A673 (cell line): ENCODE measurements at regions not wholly inside any gene's neighbourhood (a gene's known extent, or its start where the extent isn't known, plus 50 kb on each side); places are given as distances from the start of the nearest gene placed in this dataset.
"Not testable (repeated sequence)": the region's sequence is repeated elsewhere in the genome, so short reads cannot be mapped to it uniquely, and the experiment has no call there.

Source experiments
- BruUV-seq: library from RNA; stranded (reverse); fragments of 400-500 nt; replicated peaks from 2 replicates; lab custom pipeline; 2021; lab: Mats Ljungman, UMichigan
- CTCF ChIA-PET: fragments of 300-600 bp; sonication (Branson Sonifier 250); formaldehyde crosslinking; loops from one replicate; lab custom pipeline; 2022; ENCODE audit warnings: antibody characterized with exemption; lab: Charles Lee
- POLR2A ChIA-PET: fragments of 300-600 bp; sonication (Branson Sonifier 250); formaldehyde crosslinking; loops from one replicate; lab custom pipeline; 2022; ENCODE audit warnings: antibody characterized with exemption; ENCODE audit not compliant: low non-redundant PET; lab: Charles Lee
- DNase-seq: peaks from one replicate; pipeline ENCODE4 v3.0.0-alpha.2; 2015; ENCODE audit warnings: low spot score
- H3K27ac ChIP-seq: fragments of 200-600 bp; sonication (generic); 2 replicates; pipeline ENCODE4 v1.5.1; 2016; ENCODE audit warnings: mixed run types, low read depth, mild to moderate bottlenecking, mixed read lengths, antibody characterized with exemption, low read length; ENCODE audit not compliant: poor library complexity, severe bottlenecking
- H3K27me3 ChIP-seq: fragments of 200-600 bp; sonication (generic); replicated peaks from 2 replicates; pipeline ENCODE4 v1.6.1; 2017; ENCODE audit warnings: mixed run types, low read depth, mild to moderate bottlenecking, mixed read lengths, antibody characterized with exemption, low read length; ENCODE audit not compliant: insufficient read depth, poor library complexity
- H3K36me3 ChIP-seq: fragments of 200-600 bp; sonication (generic); 2 replicates; pipeline ENCODE4 v1.6.1; 2016; ENCODE audit warnings: mixed run types, mild to moderate bottlenecking, mixed read lengths, antibody characterized with exemption, low read length; ENCODE audit not compliant: insufficient read depth, poor library complexity, severe bottlenecking
- H3K4me1 ChIP-seq: fragments of 200-600 bp; sonication (generic); 2 replicates; pipeline ENCODE4 v1.6.1; 2017; ENCODE audit warnings: mixed run types, mild to moderate bottlenecking, mixed read lengths, antibody characterized with exemption, low read length; ENCODE audit not compliant: insufficient read depth, poor library complexity, severe bottlenecking
- H3K4me3 ChIP-seq: fragments of 200-600 bp; sonication (generic); 2 replicates; pipeline ENCODE4 v1.5.1; 2016; ENCODE audit warnings: low read depth, mixed run types, mild to moderate bottlenecking, mixed read lengths, low read length; ENCODE audit not compliant: poor library complexity, severe bottlenecking
- H3K9me3 ChIP-seq: fragments of 200-600 bp; sonication (generic); 2 replicates; pipeline ENCODE4 v1.6.1; 2016; ENCODE audit warnings: mixed run types, low read depth, mild to moderate bottlenecking, mixed read lengths, antibody characterized with exemption, low read length; ENCODE audit not compliant: poor library complexity, severe bottlenecking
- CTCF ChIP-seq: fragments of 300-800, 200-600 bp; sonication (generic); conservative IDR thresholded peaks from 2 replicates; pipeline ENCODE4 v1.5.1; 2017; ENCODE audit warnings: low read depth, mild to moderate bottlenecking, antibody characterized with exemption, low read length, moderate library complexity, mixed read lengths
- EZH2 ChIP-seq: fragments of 200-600 bp; sonication (generic); IDR thresholded peaks from 2 replicates; pipeline ENCODE4 v1.6.1; 2017; ENCODE audit warnings: borderline replicate concordance, low read depth, mild to moderate bottlenecking, mixed read lengths, antibody characterized with exemption, low read length; ENCODE audit not compliant: poor library complexity, severe bottlenecking
- intact Hi-C: fragments of 100-400 bp; cut with micrococcal nuclease; formaldehyde crosslinking; loops from one replicate; pipeline ENCODE4 v1.10.0; 2022; ENCODE audit not compliant: unreplicated experiment

- CTCF ChIA-PET, POLR2A ChIA-PET, H3K27me3 ChIP-seq, H3K36me3 ChIP-seq, DNase-seq, H3K4me1 ChIP-seq, intact Hi-C loops, H3K9me3 ChIP-seq, BruUV-seq, H3K27ac ChIP-seq, H3K4me3 ChIP-seq: not testable (repeated sequence)
Observed at GRCh38 chr17:64790193-64790592, 128.1 kb upstream of the SMURF2 start.

DNA sequence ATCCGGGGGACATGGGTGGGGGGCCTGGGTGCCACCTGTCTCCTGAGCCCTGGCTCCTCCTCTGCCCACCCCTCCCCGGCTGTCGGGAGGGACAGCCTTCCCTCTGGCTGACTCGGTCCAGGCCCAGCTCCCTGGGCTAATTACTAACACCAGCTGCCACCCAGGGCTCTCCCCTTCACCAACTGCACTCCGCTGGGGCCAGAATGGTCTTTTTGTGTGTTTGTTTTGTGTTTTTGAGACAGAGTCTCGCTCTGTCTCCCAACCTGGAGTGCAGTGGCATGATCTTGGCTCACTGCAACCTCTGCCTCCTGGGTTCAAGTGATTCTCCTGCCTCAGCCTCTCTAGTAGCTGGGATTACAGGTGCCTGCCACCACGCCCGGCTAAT, 126.9 kb upstream of the SMURF2 start:
- BruUV-seq, CTCF ChIA-PET: not testable (repeated sequence)

DNA sequence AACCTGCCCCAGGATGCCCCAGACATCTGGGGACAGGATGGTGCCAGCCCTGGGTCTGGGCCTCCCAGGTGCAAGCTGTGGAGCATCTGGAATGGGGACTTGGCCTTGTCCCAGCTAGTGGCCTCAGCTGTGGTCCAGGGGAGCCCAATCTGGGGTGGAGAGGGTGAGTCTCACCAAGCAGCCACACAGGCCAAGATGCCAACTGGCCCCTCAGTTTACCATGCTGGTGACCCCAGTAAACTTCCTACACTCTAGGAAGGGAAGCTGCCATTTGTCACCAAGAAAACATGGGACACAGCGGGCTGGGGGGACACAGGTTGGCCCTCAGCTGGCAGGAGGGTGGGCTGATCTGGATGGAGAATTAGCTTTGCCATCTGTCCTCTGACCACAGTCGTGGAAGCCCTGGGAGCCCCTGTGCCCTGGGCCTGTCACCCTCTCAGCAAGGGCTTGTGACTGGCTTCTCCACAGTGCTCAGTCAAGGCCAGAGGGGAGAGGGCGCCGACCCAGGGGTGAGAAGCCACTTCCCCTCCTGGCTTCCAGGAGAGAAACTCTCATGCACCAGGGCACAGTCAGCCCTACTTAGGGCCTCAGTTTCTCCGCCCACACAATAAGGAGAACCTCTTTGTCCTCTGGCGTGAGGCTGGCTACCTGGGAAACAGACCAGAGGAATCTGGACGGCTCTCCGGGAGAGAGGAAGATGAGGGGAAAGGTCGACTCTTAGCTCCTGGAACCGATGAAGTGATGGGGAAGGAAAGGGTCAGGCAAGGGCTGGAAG, 126.4 kb upstream of the SMURF2 start:
- POLR2A ChIA-PET: interaction anchor here (0.6 kb wide), 1 partner anchor 153 kb away, joined by 3 read pairs; no protein-coding TSS in a partner anchor
- BruUV-seq: no TSS peak
- CTCF ChIA-PET: no interaction called here

More for the DNA sequence above, 126.9 kb upstream of the SMURF2 start:
- H3K36me3 ChIP-seq, H3K27ac ChIP-seq, H3K27me3 ChIP-seq, intact Hi-C loops, H3K9me3 ChIP-seq, DNase-seq, H3K4me3 ChIP-seq, H3K4me1 ChIP-seq: not testable (repeated sequence)
- POLR2A ChIA-PET: interaction anchor here (0.6 kb wide), 1 partner anchor 152 kb away, joined by 3 read pairs; no protein-coding TSS in a partner anchor

GRCh38 chr17:64787921-64788271, 125.8 kb upstream of the SMURF2 start:
- TF ChIP-seq EZH2 (no peak), CTCF (no peak)
- ChIA-PET POLR2A (no interaction called here), CTCF (no interaction called here)
- H3K4me3 ChIP-seq: no peak overlapping the region
- H3K4me1 ChIP-seq: no peaks in the 10 kb centered on the region
- no peak for DNase-seq
- intact Hi-C loops: no loop called here
- H3K36me3 ChIP-seq: no peaks in the 10 kb centered on the region
- no peak overlapping the region for H3K27ac ChIP-seq
- H3K9me3 ChIP-seq: no peaks in the 10 kb centered on the region
- BruUV-seq: no TSS peak
- no peaks in the 10 kb centered on the region for H3K27me3 ChIP-seq

More for the DNA sequence above, 126.4 kb upstream of the SMURF2 start:
- no peak for DNase-seq
- Histone ChIP-seq H3K27ac (no peak overlapping the region), H3K4me1 (no peaks in the 10 kb centered on the region), H3K27me3 (no peaks in the 10 kb centered on the region), H3K9me3 (no peaks in the 10 kb centered on the region), H3K36me3 (no peaks in the 10 kb centered on the region), H3K4me3 (no peak overlapping the region)
- TF ChIP-seq EZH2 (no peak), CTCF (no peak)
- intact Hi-C loops: no loop called here
